NCI-H1092 treated with DMSO at 0.1 percent for 48 hours (cell line): ENCODE measurements at regions not wholly inside any gene's neighbourhood (a gene's known extent, or its start where the extent isn't known, plus 50 kb on each side); places are given as distances from the start of the nearest gene placed in this dataset.
"Not testable (repeated sequence)": the region's sequence is repeated elsewhere in the genome, so short reads cannot be mapped to it uniquely, and the experiment has no call there.

Experiments used
- DNase-seq: peaks from one replicate; lab custom pipeline; 2025; lab: John Stamatoyannopoulos, UW

DNA sequence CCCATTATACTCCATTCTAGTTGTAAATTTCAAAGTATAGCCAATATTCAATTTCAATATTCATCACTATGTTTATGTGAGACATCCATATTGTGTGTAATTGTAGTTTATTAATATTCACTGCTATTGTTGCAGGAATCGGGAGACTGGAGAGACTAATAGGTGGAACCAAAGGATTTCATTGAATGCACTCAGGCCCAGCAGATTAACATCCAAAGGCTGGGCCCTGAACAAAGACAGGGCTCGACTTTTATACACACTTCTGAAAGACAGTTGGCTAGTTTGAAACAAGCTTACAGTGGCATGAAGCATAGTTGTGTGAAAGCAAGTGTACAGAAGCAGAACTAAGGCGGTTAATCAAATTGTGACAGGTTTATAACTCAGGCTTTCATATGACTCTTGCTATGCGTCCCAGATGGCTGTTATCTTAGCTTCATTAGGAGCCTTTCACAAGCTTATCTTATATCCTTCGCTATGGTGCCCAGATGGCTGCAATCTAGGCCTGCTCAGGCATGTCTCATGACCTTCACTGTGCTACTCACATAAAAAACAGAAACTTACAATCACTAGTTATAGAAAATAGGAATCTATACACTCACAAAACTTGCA lies 1038.8 kb upstream of the EPHA6 start:
- no peak for DNase-seq

DNA sequence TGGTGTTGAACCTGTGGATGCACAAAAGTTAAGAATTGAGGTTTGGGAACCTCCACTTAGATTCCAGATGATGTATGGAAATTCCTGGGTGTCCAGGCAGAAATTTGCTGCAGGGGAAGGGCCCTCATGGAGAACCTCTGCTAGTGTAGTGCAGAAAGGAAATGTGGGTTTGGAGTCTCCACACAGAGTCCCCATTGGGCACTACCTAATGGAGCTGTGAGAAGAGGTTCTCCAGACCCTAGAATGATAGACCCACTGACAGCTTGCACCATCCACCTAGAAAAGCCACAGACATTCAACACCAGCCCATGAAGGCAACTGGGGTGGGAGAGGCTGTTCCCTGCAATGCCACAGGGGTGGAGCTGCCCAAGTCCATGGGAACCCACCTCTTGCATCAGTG lies 1032.8 kb upstream of the EPHA6 start:
- no peak for DNase-seq

DNA sequence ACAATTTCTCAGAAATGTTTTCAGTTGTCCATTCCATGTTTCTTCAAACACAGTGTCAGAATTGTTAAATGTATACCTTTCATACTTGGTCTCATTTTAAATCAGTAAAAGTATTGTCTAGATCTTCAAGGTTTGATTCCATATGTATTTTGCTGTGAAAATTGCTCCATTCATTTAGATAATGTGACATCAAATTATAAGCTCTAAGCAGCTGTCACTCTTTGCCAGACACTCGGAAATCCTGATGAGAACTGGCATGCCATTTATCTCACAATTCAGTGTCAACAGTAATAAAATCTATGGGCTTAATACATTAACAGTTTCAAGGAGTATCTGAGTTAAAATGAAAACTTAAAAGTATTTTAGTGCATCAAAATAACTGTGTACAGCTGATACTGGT lies 1025.3 kb upstream of the EPHA6 start:
- no peak for DNase-seq

DNA sequence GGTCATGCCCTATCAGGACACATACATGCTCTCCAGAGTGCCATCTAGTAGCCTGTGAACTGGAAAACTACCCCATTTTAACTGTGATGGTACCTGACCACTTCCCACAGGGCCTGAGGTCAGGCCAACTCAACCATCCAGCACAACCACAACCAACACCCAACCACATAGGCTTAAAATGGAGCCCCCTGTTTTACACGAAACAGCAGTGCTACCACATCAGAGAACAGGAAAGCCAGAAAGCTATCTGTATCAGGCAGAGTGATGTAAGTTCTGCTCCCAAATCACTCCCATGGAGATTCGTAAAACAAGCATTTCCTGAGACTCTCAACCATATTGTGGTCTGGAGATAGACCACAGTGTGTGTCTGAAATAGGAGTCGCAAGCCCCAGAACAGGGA lies 1017.3 kb upstream of the EPHA6 start:
- no peak for DNase-seq

GRCh38 chr3:95798628-95799027 lies 1015.8 kb upstream of the EPHA6 start:
- DNase-seq, result no peak

- no peak for DNase-seq
Measured at GRCh38 chr3:95810462-95810861, 1003.9 kb upstream of the EPHA6 start.

DNA sequence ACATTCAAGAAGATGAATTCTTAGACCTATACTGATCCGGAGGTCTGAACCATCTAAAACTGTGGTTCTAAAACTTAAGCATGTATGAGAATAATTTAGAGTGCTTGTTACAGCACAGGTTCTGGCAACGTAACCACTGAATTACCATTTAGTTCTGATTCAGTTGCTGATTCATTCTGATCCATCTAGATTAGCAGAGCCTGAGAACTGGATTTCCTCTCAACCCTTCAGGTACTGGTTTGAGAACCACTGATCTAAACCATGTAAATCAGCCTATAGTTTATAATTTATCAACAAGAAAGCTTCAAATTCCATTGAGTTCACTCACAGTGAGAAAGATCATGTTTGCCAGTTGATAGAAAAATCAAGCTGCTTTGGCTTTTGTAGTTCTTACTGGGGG lies 1001.1 kb upstream of the EPHA6 start:
- no peak for DNase-seq

DNA sequence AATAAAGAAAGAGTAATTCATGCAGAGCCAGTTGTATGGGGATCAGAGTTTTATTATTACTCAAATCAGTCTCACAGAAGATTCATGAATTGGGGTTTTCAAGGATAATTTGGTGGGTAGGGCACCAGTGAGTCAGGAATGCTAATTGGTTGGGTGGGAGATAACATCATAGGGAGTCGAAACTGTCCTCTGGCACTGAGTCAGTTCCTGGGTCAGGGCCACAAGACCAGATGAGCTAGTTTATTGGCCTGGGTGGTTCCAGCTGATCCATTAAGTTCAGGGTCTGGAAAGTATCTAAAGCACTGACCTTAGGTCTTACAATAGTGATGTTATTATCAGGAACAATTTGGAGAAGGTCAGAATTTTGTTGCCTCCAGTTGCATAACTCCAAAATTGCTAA lies 998.6 kb upstream of the EPHA6 start:
- no peak for DNase-seq

- no peak for DNase-seq
Measured at GRCh38 chr3:95826419-95826818, 988.0 kb upstream of the EPHA6 start.

DNA sequence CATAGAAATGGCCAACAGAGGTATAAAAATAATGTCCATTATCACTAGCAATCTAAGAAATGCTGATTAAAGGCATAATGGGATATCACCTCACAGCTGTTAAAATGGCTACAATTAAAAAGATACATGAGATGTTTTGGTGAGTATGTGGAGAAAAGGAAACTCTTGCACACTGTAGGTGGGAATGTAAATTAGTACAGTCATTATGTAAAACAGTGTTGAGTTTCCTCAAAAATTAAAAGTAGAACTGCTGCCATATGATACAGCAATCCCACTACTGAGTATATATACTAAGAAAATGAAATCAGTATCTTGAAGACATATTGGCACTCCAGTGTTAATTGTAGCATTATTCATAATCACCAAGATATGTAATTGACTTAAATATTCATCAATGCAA lies 982.2 kb upstream of the EPHA6 start:
- DNase-seq, result no peak

DNA sequence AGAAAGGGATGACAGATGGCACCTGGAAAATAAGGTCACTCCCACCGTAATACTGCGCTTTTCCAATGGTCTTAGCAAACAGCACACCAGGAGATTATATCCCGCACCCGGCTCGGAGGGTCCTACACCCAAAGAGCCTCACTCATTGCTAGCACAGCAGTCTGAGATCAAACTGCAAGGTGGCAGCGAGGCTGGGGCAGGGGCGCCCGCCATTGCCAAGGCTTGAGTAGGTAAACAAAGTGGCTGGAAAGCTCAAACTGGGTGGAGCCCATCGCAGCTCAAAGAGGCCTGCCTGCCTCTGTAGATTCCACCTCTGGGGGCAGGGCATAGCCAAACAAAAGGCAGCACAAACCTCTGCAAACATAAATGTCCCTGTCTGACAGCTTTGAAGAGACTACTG lies 953.8 kb upstream of the EPHA6 start:
- DNase-seq, result not testable (repeated sequence)

DNA sequence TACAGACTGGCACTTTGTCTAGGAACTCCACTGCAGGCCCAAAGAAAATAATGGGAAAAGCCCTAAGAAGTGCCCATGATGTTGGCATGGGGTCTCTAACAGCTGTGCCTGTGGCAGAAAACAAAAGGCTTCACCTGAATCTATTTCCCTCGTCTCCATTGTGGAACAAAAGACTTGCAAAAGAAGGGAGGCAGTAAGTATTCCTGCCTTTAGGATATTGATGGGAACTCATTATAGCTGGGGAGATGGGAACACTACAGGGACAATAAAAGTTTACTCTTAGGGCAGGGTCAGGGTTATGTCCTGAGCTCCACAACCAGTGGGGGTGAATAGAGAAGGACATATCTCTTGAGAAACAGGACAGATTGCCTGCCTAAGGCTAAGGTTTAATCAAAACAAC lies 930.6 kb upstream of the EPHA6 start:
- DNase-seq, result no peak

GRCh38 chr3:95886616-95887015 lies 927.8 kb upstream of the EPHA6 start:
- DNase-seq, result no peak

- DNase-seq, result no peak
Measured at GRCh38 chr3:95887114-95887513, 927.3 kb upstream of the EPHA6 start.

DNA sequence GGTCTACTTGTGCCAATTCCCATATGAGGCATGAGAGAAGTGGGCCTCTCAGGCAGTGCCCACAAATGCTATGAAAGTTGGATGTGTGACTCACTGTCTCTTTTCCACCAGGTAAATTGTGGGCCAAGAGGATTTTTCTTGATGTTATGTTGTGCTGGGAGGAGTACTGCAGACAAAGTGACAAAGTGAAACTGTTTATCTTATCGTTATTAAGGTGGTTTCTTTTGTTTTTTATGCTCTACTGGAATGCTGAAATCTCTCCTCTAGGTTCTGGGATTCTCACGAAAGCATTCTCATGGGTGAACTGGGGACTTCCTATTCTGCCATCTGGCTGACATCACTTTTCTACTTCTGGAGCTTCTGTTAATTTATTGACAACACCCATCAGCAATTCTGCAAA lies 919.6 kb upstream of the EPHA6 start:
- DNase-seq, result no peak

DNA sequence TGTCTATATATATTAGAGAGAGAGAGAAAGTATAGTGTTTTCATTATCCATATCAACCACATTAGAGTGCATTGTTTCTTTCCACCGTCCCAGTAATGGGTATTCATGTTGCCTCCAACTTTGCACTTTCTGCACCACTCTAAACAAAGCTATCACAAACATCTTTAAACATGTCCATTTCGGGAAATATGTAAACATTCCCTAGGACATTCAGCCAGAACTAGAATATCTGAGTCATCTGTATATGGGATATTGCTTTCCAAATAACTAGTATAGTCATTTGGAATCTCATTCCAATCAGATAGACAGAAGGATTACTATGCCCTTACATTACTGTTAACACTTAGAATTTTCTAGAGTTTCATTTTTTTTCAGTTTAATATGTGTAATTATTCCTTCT lies 914.9 kb upstream of the EPHA6 start:
- no peak for DNase-seq

DNA sequence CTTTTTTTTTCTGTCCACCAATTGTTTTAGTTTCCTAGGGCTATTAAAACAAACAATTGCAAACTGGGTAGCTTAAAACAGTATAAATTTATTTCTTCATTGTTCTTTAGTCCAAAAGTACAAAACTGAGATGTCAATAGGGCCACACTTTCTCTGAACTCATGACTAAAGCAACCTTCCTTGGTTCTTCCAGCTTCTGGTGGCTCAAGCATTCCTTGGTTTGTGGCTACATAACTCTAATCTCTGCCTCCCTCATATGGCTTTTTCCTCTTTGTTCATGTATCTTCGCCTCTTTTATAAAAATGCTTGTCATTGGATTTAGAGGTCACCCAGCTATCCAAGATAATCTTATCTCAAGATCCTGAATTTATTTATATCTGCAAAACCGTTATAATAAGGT lies 914.5 kb upstream of the EPHA6 start:
- DNase-seq, result no peak

- DNase-seq, result no peak
Measured at GRCh38 chr3:95901948-95902347, 912.4 kb upstream of the EPHA6 start.

- DNase-seq, result no peak
Measured at GRCh38 chr3:95905182-95905581, 909.2 kb upstream of the EPHA6 start.

GRCh38 chr3:95911767-95912166 lies 902.6 kb upstream of the EPHA6 start:
- DNase-seq, result no peak

DNA sequence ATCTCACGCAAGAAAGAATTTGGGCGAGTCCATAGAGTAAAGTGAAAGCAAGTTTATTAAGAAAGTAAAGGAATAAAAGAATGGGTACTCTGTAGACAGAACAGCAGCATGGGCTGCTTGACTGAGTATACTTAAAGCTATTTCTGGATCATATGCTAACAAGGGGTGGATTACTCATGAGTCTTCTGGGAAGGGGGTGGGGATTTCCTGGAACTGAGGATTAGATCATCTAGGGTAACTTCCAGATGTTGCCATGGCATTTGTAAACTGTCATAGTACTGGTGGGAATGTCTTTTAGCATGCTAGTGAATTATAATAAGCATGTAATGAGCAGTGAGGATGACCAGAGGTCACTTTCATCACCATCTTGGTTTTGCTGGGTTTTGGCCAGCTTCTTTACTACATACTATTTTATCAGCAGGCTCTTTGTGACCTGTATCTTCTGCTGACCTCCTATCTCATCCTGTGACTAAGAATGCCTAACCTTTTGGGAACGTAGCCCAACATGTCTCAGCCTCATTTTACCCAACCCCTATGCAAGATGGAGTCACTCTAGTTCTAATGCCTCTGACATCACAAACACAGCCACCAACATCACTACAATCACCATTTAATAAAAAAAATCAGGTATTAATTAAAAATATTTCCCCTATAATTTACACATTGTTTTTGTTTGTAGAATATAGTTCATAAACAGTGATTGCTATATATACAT lies 890.7 kb upstream of the EPHA6 start:
- DNase-seq, result no peak

DNA sequence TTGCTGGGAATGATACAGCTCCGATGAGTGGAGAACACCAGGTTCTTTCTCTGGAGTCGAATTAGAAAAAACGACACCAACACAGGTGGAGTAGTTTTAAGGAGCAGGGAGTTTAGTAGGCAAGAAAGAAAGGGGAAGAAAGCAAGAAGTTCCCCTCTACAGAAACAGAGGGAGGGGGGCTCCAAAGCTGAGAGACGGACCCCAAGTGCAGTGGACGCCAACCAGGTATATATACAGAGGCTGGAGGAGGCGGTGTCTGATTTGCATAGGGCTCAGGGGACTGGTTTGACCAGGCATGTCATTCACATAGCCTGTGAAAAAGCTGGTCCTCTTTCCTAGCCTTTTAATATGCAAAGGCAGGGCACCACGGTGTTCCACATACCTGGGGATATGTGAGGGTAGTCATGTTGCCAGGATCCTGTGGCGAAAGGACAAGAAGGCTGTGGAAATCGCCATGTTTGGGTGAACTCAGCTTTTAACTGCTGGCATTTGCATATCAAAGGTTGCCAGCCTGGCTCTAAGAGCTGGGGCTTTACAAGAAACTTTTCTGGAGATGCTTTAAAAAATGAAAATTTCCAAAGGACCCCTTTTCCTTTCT lies 887.4 kb upstream of the EPHA6 start:
- DNase-seq, result no peak

- DNase-seq, result no peak
Measured at GRCh38 chr3:95934181-95934580, 880.2 kb upstream of the EPHA6 start.
